HL-60 (cell line): ENCODE measurements at regions not wholly inside any gene's neighbourhood (a gene's known extent, or its start where the extent isn't known, plus 50 kb on each side); places are given as distances from the start of the nearest gene placed in this dataset.

Experiments used
- POLR2AphosphoS5 ChIP-seq: IDR thresholded peaks from 2 replicates; pipeline ENCODE4 v1.6.1; 2012; ENCODE audit warnings: low read depth
- TF ChIP-seq, protein P1 (sequence below): IDR thresholded peaks from one replicate; pipeline ENCODE4 v1.5.1; 2011; ENCODE audit warnings: low read length, control low read depth, inconsistent platforms; ENCODE audit not compliant: insufficient read depth
- TF ChIP-seq, protein P2 (sequence below): IDR thresholded peaks from 2 replicates; pipeline ENCODE4 v1.6.1; 2012; ENCODE audit warnings: low read depth; ENCODE audit not compliant: insufficient replicate concordance

DNA sequence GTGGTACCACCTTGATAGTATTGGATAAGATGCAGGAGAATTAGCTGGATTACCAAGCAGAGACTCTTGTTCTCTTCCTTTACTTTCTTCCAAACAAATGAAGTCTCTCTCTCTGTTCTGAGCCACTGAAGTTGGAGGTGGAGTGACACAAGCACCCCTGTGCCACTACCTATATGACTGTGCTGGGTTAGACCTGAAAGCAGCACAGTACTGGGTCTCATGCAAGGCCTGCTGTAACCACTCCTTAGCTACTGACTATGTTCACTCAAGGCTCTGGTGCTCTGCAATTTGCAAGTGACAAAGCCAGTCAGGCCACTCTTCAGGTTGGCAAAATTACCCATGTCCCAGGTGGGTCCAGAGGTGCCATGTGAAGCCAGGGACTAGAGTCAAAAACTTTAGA, 389.6 kb upstream of the MAOA start:
- TF ChIP-seq, protein P1, sequence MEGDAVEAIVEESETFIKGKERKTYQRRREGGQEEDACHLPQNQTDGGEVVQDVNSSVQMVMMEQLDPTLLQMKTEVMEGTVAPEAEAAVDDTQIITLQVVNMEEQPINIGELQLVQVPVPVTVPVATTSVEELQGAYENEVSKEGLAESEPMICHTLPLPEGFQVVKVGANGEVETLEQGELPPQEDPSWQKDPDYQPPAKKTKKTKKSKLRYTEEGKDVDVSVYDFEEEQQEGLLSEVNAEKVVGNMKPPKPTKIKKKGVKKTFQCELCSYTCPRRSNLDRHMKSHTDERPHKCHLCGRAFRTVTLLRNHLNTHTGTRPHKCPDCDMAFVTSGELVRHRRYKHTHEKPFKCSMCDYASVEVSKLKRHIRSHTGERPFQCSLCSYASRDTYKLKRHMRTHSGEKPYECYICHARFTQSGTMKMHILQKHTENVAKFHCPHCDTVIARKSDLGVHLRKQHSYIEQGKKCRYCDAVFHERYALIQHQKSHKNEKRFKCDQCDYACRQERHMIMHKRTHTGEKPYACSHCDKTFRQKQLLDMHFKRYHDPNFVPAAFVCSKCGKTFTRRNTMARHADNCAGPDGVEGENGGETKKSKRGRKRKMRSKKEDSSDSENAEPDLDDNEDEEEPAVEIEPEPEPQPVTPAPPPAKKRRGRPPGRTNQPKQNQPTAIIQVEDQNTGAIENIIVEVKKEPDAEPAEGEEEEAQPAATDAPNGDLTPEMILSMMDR: no peak
- TF ChIP-seq, protein P2, sequence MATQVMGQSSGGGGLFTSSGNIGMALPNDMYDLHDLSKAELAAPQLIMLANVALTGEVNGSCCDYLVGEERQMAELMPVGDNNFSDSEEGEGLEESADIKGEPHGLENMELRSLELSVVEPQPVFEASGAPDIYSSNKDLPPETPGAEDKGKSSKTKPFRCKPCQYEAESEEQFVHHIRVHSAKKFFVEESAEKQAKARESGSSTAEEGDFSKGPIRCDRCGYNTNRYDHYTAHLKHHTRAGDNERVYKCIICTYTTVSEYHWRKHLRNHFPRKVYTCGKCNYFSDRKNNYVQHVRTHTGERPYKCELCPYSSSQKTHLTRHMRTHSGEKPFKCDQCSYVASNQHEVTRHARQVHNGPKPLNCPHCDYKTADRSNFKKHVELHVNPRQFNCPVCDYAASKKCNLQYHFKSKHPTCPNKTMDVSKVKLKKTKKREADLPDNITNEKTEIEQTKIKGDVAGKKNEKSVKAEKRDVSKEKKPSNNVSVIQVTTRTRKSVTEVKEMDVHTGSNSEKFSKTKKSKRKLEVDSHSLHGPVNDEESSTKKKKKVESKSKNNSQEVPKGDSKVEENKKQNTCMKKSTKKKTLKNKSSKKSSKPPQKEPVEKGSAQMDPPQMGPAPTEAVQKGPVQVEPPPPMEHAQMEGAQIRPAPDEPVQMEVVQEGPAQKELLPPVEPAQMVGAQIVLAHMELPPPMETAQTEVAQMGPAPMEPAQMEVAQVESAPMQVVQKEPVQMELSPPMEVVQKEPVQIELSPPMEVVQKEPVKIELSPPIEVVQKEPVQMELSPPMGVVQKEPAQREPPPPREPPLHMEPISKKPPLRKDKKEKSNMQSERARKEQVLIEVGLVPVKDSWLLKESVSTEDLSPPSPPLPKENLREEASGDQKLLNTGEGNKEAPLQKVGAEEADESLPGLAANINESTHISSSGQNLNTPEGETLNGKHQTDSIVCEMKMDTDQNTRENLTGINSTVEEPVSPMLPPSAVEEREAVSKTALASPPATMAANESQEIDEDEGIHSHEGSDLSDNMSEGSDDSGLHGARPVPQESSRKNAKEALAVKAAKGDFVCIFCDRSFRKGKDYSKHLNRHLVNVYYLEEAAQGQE: no peak
- no peak for TF ChIP-seq POLR2AphosphoS5
